D721Med (cell line): ENCODE measurements at regions not wholly inside any gene's neighbourhood (a gene's known extent, or its start where the extent isn't known, plus 50 kb on each side); places are given as distances from the start of the nearest gene placed in this dataset.

Experiments
- DNase-seq: peaks from one replicate; pipeline ENCODE4 v3.0.0; 2011; ENCODE audit warnings: low spot score; ENCODE audit not compliant: insufficient read length
- FAIRE-seq: peaks from 2 replicates; lab custom pipeline; 2011; peaks lifted over from hg19 to GRCh38; lab: Jason Lieb, UNC
- CTCF ChIP-seq: IDR thresholded peaks from 2 replicates; pipeline ENCODE4 v1.5.1; 2012; ENCODE audit warnings: mild to moderate bottlenecking, control low read depth; ENCODE audit not compliant: insufficient read depth; ENCODE audit errors: missing control alignments

- FAIRE-seq: no peak
These were observed 87.8 kb downstream of the PMP22 start for GRCh38 chr17:15177343-15177742.

GRCh38 chr17:15175356-15175755 is 89.8 kb downstream of the PMP22 start:
- TF ChIP-seq CTCF: no peak
- no peak for FAIRE-seq
- DNase-seq: no peak

More at GRCh38 chr17:15177343-15177742, 87.8 kb downstream of the PMP22 start:
- TF ChIP-seq CTCF: no peak
- DNase-seq: no peak

- peak; percentile 52 for TF ChIP-seq CTCF
- DNase-seq (no peak), FAIRE-seq (no peak)
These were observed 93.7 kb downstream of the PMP22 start for GRCh38 chr17:15171167-15172047.

GRCh38 chr17:15169676-15170075 is 95.5 kb downstream of the PMP22 start:
- FAIRE-seq: no peak
- no peak for DNase-seq
- TF ChIP-seq CTCF: no peak

GRCh38 chr17:15168379-15168778 is 96.7 kb downstream of the PMP22 start:
- FAIRE-seq: no peak

GRCh38 chr17:15161395-15161794 is 103.7 kb downstream of the PMP22 start:
- DNase-seq (no peak), FAIRE-seq (no peak)
- no peak for TF ChIP-seq CTCF

More at GRCh38 chr17:15168379-15168778, 96.7 kb downstream of the PMP22 start:
- no peak for TF ChIP-seq CTCF
- no peak for DNase-seq

GRCh38 chr17:15157051-15157450 is 108.1 kb downstream of the PMP22 start:
- no peak for FAIRE-seq
- no peak for TF ChIP-seq CTCF

More at GRCh38 chr17:15157051-15157450, 108.1 kb downstream of the PMP22 start:
- no peak for DNase-seq
